ENCODE measurements at regions not wholly inside any gene's neighbourhood (a gene's known extent, or its start where the extent isn't known, plus 50 kb on each side); places are given as distances from the start of the nearest gene placed in this dataset.

- no peak overlapping the region for H3K4me3 Mint-ChIP-seq
- POLR2A ChIA-PET = no interaction called here
- no peaks in the 10 kb centered on the region for H3K36me3 Mint-ChIP-seq
- ATAC-seq = no peak
- no peaks in the 10 kb centered on the region for H3K4me1 Mint-ChIP-seq
- no peak overlapping the region for H3K27ac Mint-ChIP-seq
- H3K9me3 Mint-ChIP-seq = no peaks in the 10 kb centered on the region
- H3K27me3 Mint-ChIP-seq = peaks cover 1 to 13% (median 4%) of the 10 kb centered on the region in 5 donors
- DNase-seq = no peak
These were observed 94.2 kb upstream of the SLC25A13 start for GRCh38 chr7:96416116-96416515.

- H3K9me3 Mint-ChIP-seq = no peaks in the 10 kb centered on the region
- H3K4me3 Mint-ChIP-seq = no peak overlapping the region
- DNase-seq (peak in 1 of 10 donors; percentile 56), ATAC-seq (no peak)
- no peak overlapping the region for H3K27ac Mint-ChIP-seq
- H3K4me1 Mint-ChIP-seq = no peaks in the 10 kb centered on the region
- POLR2A ChIA-PET = no interaction called here
- H3K36me3 Mint-ChIP-seq = no peaks in the 10 kb centered on the region
- H3K27me3 Mint-ChIP-seq = peaks cover 1 to 13% (median 4%) of the 10 kb centered on the region in 5 donors
These were observed 93.5 kb upstream of the SLC25A13 start for GRCh38 chr7:96415293-96415940.

GRCh38 chr7:96414931-96415292 is 93.0 kb upstream of the SLC25A13 start:
- DNase-seq (peak in 5 of 10 donors; percentile 7 to 26 (median 18)), ATAC-seq (peak; percentile 41 to 44)
- no peak overlapping the region for H3K4me3 Mint-ChIP-seq
- H3K4me1 Mint-ChIP-seq = no peaks in the 10 kb centered on the region
- POLR2A ChIA-PET = no interaction called here
- no peak overlapping the region for H3K27ac Mint-ChIP-seq
- no peaks in the 10 kb centered on the region for H3K36me3 Mint-ChIP-seq
- no peaks in the 10 kb centered on the region for H3K9me3 Mint-ChIP-seq
- H3K27me3 Mint-ChIP-seq = peaks cover 1 to 13% (median 4%) of the 10 kb centered on the region in 5 donors

GRCh38 chr7:96410126-96410839 is 88.4 kb upstream of the SLC25A13 start:
- DNase-seq = no peak
- ATAC-seq = no peak
- no peaks in the 10 kb centered on the region for H3K4me1 Mint-ChIP-seq

GRCh38 chr7:96408881-96409280 is 87.0 kb upstream of the SLC25A13 start:
- Mint-ChIP-seq H3K36me3 (no peaks in the 10 kb centered on the region), H3K27me3 (peaks cover 3 to 27% (median 8%) of the 10 kb centered on the region in 5 donors), H3K9me3 (no peaks in the 10 kb centered on the region), H3K4me3 (no peak overlapping the region), H3K4me1 (no peaks in the 10 kb centered on the region), H3K27ac (no peak overlapping the region)
- POLR2A ChIA-PET = no interaction called here
- no peak for ATAC-seq
- DNase-seq = no peak

More at GRCh38 chr7:96410126-96410839, 88.4 kb upstream of the SLC25A13 start:
- Mint-ChIP-seq H3K27me3 (peaks cover 1 to 23% (median 7%) of the 10 kb centered on the region in 5 donors), H3K4me3 (no peak overlapping the region), H3K36me3 (no peaks in the 10 kb centered on the region), H3K27ac (no peak overlapping the region), H3K9me3 (no peaks in the 10 kb centered on the region)
- POLR2A ChIA-PET = no interaction called here

- POLR2A ChIA-PET = interaction anchor here (0.6 kb wide), 1 partner anchor 43 kb away, joined by 3 read pairs; no protein-coding TSS in a partner anchor
- DNase-seq = no peak
- H3K36me3 Mint-ChIP-seq = no peaks in the 10 kb centered on the region
- no peak for ATAC-seq
- no peak overlapping the region for H3K4me3 Mint-ChIP-seq
- no peaks in the 10 kb centered on the region for H3K9me3 Mint-ChIP-seq
- H3K27ac Mint-ChIP-seq = no peak overlapping the region
- peaks cover 5 to 37% (median 8%) of the 10 kb centered on the region in 5 donors for H3K27me3 Mint-ChIP-seq
- H3K4me1 Mint-ChIP-seq = no peaks in the 10 kb centered on the region
These were observed 85.5 kb upstream of the SLC25A13 start for GRCh38 chr7:96407427-96407826.

GRCh38 chr7:96402913-96403312 is 81.0 kb upstream of the SLC25A13 start:
- Mint-ChIP-seq H3K9me3 (no peaks in the 10 kb centered on the region), H3K4me3 (no peak overlapping the region), H3K4me1 (no peaks in the 10 kb centered on the region), H3K27me3 (peaks cover 5 to 24% (median 12%) of the 10 kb centered on the region in 5 donors), H3K27ac (no peak overlapping the region), H3K36me3 (no peaks in the 10 kb centered on the region)
- ATAC-seq (no peak), DNase-seq (no peak)
- POLR2A ChIA-PET = no interaction called here

GRCh38 chr7:96401200-96401599 is 79.3 kb upstream of the SLC25A13 start:
- H3K27ac Mint-ChIP-seq = no peak overlapping the region
- no peaks in the 10 kb centered on the region for H3K36me3 Mint-ChIP-seq
- H3K9me3 Mint-ChIP-seq = no peaks in the 10 kb centered on the region
- peaks cover 6 to 21% (median 10%) of the 10 kb centered on the region in 5 donors for H3K27me3 Mint-ChIP-seq
- POLR2A ChIA-PET = no interaction called here
- ATAC-seq (no peak), DNase-seq (no peak)
- no peak overlapping the region for H3K4me3 Mint-ChIP-seq
- H3K4me1 Mint-ChIP-seq = no peaks in the 10 kb centered on the region

- Mint-ChIP-seq H3K36me3 (no peaks in the 10 kb centered on the region), H3K4me3 (no peak overlapping the region), H3K4me1 (no peaks in the 10 kb centered on the region), H3K27ac (no peak overlapping the region), H3K9me3 (peaks cover 0 to 5% (median 0%) of the 10 kb centered on the region in 9 donors), H3K27me3 (peaks cover 6 to 21% (median 10%) of the 10 kb centered on the region in 5 donors)
- DNase-seq (no peak), ATAC-seq (no peak)
- POLR2A ChIA-PET = no interaction called here
These were observed 78.6 kb upstream of the SLC25A13 start for GRCh38 chr7:96400518-96400917.

GRCh38 chr7:96400001-96400400 is 78.1 kb upstream of the SLC25A13 start:
- POLR2A ChIA-PET = no interaction called here
- ATAC-seq (no peak), DNase-seq (no peak)
- Mint-ChIP-seq H3K27me3 (peaks cover 9 to 24% (median 10%) of the 10 kb centered on the region in 5 donors), H3K9me3 (peaks cover 0 to 9% (median 3%) of the 10 kb centered on the region in 9 donors), H3K4me3 (no peak overlapping the region), H3K4me1 (no peaks in the 10 kb centered on the region), H3K36me3 (peaks cover 0 to 3% (median 0%) of the 10 kb centered on the region in 3 donors), H3K27ac (no peak overlapping the region)

GRCh38 chr7:96397936-96398598 is 76.2 kb upstream of the SLC25A13 start:
- Mint-ChIP-seq H3K4me3 (no peak overlapping the region), H3K4me1 (no peaks in the 10 kb centered on the region), H3K36me3 (peaks cover 0 to 13% (median 0%) of the 10 kb centered on the region in 3 donors), H3K9me3 (peaks cover 1 to 25% (median 7%) of the 10 kb centered on the region in 9 donors), H3K27me3 (peaks cover 3 to 21% (median 11%) of the 10 kb centered on the region in 5 donors), H3K27ac (no peak overlapping the region)
- POLR2A ChIA-PET = no interaction called here
- no peak for ATAC-seq
- DNase-seq = no peak

- no peaks in the 10 kb centered on the region for H3K4me1 Mint-ChIP-seq
- DNase-seq (no peak), ATAC-seq (no peak)
- no peaks in the 10 kb centered on the region for H3K36me3 Mint-ChIP-seq
- no peak overlapping the region for H3K27ac Mint-ChIP-seq
- H3K9me3 Mint-ChIP-seq = peaks cover 0 to 4% (median 0%) of the 10 kb centered on the region in 9 donors
- H3K27me3 Mint-ChIP-seq = peaks cover 4 to 12% (median 5%) of the 10 kb centered on the region in 5 donors
- no peak overlapping the region for H3K4me3 Mint-ChIP-seq
- POLR2A ChIA-PET = no interaction called here
These were observed 66.9 kb upstream of the SLC25A13 start for GRCh38 chr7:96388620-96389383.
